BLaER1 treated with 17β-estradiol and CSF1 and Interleukin-3, amounts not matched to agents 10 nM and 100 nM (cell line): ENCODE measurements at regions not wholly inside any gene's neighbourhood (a gene's known extent, or its start where the extent isn't known, plus 50 kb on each side); places are given as distances from the start of the nearest gene placed in this dataset.
A peak's percentile ranks its signal among the peaks of the same experiment; 100 is the strongest.

Experiments used
- H3K27ac ChIP-seq, 11 experiments: shearing (Covaris generic); formaldehyde crosslinking; 2 replicates each; pipeline ENCODE4 v1.8.1; 2022
- H3K27me3 ChIP-seq, 11 experiments: shearing (Covaris generic); formaldehyde crosslinking; 2 replicates each; pipeline ENCODE4 v1.8.1; 2022
- H3K36me3 ChIP-seq, 11 experiments: shearing (Covaris generic); formaldehyde crosslinking; 2 replicates each; pipeline ENCODE4 v1.8.1; 2022
- H3K4me1 ChIP-seq, 10 experiments: shearing (Covaris generic); formaldehyde crosslinking; 2 replicates each; pipeline ENCODE4 v1.8.1; 2022
- H3K4me2 ChIP-seq, 11 experiments: shearing (Covaris generic); formaldehyde crosslinking; 2 replicates each; pipeline ENCODE4 v1.8.1; 2022
- H3K4me3 ChIP-seq, 10 experiments: shearing (Covaris generic); formaldehyde crosslinking; 2 replicates each; pipeline ENCODE4 v1.8.1; 2022
- H3K9ac ChIP-seq, 11 experiments: shearing (Covaris generic); formaldehyde crosslinking; 2 replicates each; pipeline ENCODE4 v1.8.1; 2022
- H3K9me3 ChIP-seq, 11 experiments: shearing (Covaris generic); formaldehyde crosslinking; replicated peaks in 1 of 11; 2 replicates each; pipeline ENCODE4 v1.8.1; 2022
- H4K20me1 ChIP-seq, 11 experiments: shearing (Covaris generic); formaldehyde crosslinking; 2 replicates each; pipeline ENCODE4 v1.8.1; 2022
- Cebpa-rat ChIP-seq, 11 experiments: shearing (Covaris generic); IDR thresholded peaks; 2 replicates each; pipeline ENCODE4 v1.8.1; 2022

DNA sequence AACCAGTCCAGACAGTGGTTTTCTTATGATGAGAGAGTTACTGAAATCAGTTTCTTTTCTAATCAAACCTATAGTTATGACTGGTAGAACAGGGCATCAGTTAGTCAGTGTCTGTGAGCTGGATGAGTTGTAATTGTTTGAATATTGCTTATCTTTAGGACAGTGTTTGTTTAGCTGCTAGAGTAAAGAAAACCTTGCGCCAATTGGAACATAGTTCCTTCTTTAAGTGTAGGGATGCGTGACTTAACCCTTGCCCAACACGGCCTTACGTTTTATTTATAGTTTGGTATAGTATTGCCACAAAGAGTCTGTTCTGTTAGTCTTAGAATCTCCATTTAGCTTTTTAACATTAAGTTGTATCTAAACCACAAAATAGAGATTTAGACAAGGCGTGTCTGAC lies 572.6 kb downstream of the SLC16A7 start:
- TF ChIP-seq Cebpa-rat (IDR thresholded peaks at IDR 0.05), result no peak
- no peaks in the 10 kb centered on the region for H3K9me3 ChIP-seq
- H4K20me1 ChIP-seq, result no peaks in the 10 kb centered on the region
- no peaks in the 10 kb centered on the region; a peak in 1 of 20 replicates for H3K4me1 ChIP-seq
- no peak overlapping the region for H3K27ac ChIP-seq
- H3K4me2 ChIP-seq, result no peak overlapping the region
- no peak overlapping the region for H3K4me3 ChIP-seq
- no peaks in the 10 kb centered on the region for H3K27me3 ChIP-seq
- H3K9ac ChIP-seq, result no peak overlapping the region
- H3K36me3 ChIP-seq, result no peaks in the 10 kb centered on the region

DNA sequence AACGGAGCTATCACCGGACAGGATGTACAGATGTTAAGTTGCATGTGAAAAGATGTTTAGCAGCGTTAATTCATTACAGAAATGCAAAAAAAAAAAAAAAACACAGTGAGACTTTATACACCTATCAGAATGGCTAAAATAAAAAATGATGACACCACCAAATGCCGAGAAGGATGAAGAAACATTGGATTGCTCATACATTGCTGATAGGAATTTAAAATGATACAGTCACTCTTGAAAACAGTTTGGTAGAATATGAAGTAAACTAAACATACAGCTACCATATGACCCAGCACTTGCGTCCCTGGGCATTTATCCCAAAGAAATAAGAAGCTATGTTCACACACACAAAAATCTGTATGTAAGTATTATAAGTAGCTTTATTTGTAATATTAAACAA lies 574.1 kb downstream of the SLC16A7 start:
- no peaks in the 10 kb centered on the region for H3K9me3 ChIP-seq
- H3K9ac ChIP-seq, result no peak overlapping the region

DNA sequence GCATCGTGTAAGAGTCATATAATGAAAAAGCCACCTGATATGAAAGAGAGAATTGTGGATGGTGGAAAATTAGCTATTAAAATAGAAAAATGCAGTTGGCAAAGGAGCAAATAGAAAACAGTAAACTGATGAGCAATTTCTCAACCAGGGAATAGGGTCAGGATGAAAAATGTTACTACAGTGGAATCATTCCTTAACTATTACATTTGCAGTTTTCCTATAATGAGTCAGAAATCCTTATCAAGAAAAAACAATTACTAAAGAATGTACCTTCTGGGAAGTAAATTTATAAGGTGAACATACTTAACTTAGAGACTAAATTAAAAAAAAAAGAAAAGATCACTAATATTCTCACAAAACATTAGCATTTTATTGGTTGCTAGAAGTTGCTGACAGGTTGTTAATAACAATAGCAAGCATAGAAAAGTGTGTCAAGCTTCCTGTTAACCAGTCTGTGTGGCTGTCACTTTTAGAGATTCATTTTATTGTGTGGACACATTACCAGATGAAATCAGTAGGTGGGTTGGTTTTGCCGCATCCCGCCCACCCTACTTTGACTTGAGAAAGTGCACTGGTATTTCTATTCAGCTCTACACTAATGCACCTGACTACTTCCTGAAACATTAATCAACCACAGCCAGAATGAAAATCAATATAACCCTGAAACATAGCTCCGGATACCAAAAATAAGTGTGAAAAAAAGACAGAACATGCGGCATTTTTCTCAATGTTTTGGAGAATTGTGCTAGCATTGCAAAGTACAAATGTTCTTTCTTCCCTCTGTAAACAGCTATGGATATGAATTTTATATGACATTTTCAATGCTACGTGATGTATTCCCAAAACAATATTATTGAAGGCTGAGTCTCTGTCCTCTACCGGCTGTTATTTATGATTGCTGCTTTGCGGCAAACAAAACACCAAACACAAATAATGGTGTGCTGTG lies 576.7 kb downstream of the SLC16A7 start:
- Histone ChIP-seq H3K4me3 (no peak overlapping the region), H3K4me1 (no peaks in the 10 kb centered on the region; a peak in 1 of 20 replicates), H3K9me3 (no peaks in the 10 kb centered on the region), H3K4me2 (no peak overlapping the region), H3K36me3 (no peaks in the 10 kb centered on the region), H3K27ac (no peak overlapping the region), H3K27me3 (no peaks in the 10 kb centered on the region), H3K9ac (no peak overlapping the region), H4K20me1 (no peaks in the 10 kb centered on the region)
- no peak for TF ChIP-seq Cebpa-rat (IDR thresholded peaks at IDR 0.05)

More for the DNA sequence above, 574.1 kb downstream of the SLC16A7 start:
- no peak overlapping the region for H3K27ac ChIP-seq
- no peak for TF ChIP-seq Cebpa-rat (IDR thresholded peaks at IDR 0.05)
- no peaks in the 10 kb centered on the region for H3K36me3 ChIP-seq
- H3K4me2 ChIP-seq, result no peak overlapping the region
- no peaks in the 10 kb centered on the region; a peak in 1 of 20 replicates for H3K4me1 ChIP-seq
- H3K4me3 ChIP-seq, result no peak overlapping the region
- H3K27me3 ChIP-seq, result no peaks in the 10 kb centered on the region
- H4K20me1 ChIP-seq, result no peaks in the 10 kb centered on the region

DNA sequence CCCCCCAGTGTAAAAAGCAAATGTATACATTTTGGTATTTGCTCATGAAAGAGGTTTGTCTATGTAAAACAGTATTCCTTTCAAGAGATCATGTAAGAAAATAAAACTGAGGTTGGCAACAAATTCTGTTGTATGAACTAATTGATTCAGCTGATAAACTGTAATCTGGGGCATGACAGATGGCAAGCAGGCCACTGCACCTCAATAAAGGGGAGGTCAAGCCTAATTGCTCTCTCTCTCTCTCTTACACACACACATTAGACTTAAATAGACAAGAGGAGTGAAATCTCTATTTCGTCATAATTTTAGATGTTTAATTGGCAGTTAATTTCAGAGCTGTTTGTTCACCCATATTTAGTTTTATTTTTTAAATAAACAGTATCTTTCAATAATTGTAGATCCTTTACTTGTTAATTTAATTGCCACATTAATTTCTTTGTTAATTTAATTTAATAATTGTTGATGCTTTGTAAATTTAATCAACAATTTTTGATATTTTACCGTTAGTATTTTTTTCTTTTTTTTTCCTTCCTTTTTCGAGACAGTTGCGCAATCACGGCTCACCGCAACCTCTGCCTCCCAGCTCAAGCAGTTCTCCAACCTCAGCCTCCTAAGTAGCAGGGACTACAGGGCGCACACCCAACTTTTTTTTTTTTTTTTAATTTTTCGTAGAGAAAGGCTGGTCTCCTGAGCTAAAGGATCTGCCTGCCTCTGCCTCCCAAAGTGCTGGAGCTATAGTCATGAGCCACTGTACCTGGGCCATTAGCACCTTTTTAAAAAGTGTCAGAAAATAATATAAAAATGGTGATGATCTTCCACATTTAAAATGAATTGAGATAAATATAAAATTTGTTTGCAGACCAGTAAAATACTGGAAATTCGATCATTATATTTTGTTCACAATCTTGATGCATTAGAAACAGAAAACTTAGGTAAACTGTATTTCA lies 577.7 kb downstream of the SLC16A7 start:
- Histone ChIP-seq H4K20me1 (no peaks in the 10 kb centered on the region), H3K36me3 (no peaks in the 10 kb centered on the region), H3K4me1 (no peaks in the 10 kb centered on the region; a peak in 1 of 20 replicates), H3K27me3 (no peaks in the 10 kb centered on the region), H3K9ac (no peak overlapping the region), H3K27ac (no peak overlapping the region), H3K9me3 (no peaks in the 10 kb centered on the region), H3K4me2 (no peak overlapping the region), H3K4me3 (no peak overlapping the region)
- peak; percentile 42 to 98 (median 87); a peak in 19 of 22 replicates for TF ChIP-seq Cebpa-rat (IDR thresholded peaks at IDR 0.05)

DNA sequence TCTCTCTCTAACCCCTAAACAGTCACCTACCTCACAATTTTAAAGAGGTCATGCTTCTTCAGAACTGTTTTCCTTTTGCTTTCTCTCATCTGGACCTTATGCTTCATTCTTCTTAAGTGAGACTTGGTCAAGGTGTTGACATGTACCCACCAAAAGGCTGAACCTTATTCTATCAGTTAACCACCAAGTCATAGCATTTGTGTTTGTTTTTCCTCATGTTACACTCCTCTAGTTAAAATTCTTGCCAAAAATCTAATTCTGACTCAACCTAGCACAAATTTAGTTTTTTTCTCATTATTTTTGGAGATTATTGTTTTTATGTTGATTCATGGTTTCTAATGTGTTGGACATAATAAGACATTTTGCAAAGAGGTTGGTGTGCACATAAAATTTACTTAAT lies 578.6 kb downstream of the SLC16A7 start:
- no peak for TF ChIP-seq Cebpa-rat (IDR thresholded peaks at IDR 0.05)
- Histone ChIP-seq H3K4me2 (no peak overlapping the region), H3K27ac (no peak overlapping the region), H3K36me3 (no peaks in the 10 kb centered on the region), H3K9ac (no peak overlapping the region), H3K9me3 (no peaks in the 10 kb centered on the region), H3K4me3 (no peak overlapping the region), H4K20me1 (no peaks in the 10 kb centered on the region), H3K27me3 (no peaks in the 10 kb centered on the region), H3K4me1 (no peaks in the 10 kb centered on the region)

DNA sequence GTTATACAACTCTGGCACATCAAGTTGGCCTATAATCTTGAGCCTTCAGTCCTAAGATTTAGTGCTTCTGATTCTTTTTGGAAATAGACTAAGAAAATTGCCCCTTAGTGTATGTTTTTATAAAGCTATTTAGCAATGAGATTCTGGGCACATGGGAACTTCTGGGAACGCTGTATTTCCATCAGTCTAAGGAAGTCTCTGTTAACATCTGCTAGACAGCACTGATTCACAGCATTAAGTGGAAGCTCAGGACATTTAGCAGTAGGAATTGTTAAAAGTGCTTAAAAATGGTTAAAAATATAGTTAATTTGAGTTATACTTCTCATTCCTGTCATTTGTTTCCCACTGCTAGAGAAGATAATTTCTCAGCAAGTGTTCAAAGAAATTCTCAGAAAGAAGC lies 579.1 kb downstream of the SLC16A7 start:
- Histone ChIP-seq H3K4me1 (no peaks in the 10 kb centered on the region), H4K20me1 (no peaks in the 10 kb centered on the region), H3K27ac (no peak overlapping the region), H3K4me2 (no peak overlapping the region), H3K9ac (no peak overlapping the region), H3K27me3 (no peaks in the 10 kb centered on the region), H3K36me3 (no peaks in the 10 kb centered on the region), H3K4me3 (no peak overlapping the region), H3K9me3 (no peaks in the 10 kb centered on the region)
- no peak for TF ChIP-seq Cebpa-rat (IDR thresholded peaks at IDR 0.05)

DNA sequence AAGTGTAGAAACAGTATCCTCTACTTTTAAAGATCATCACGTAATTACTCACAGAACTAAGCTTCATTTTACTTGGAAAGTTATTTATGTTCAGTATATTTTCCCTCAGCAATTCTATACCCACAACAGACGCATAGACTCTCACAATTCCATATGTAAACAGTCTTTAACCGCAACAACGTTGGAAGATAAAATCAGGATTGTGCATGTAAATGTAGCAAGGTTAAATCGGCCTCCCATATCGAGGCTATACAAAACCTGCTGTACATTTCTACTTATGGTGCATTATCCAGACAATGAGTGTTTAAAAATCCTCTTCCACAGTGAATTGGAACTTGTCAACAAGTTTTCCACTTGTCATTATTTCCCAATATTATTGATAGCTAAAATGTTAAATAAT lies 581.1 kb downstream of the SLC16A7 start:
- H4K20me1 ChIP-seq, result no peaks in the 10 kb centered on the region
- no peaks in the 10 kb centered on the region for H3K27me3 ChIP-seq
- no peak overlapping the region for H3K4me3 ChIP-seq
- H3K4me1 ChIP-seq, result no peaks in the 10 kb centered on the region
- no peaks in the 10 kb centered on the region for H3K9me3 ChIP-seq
- no peaks in the 10 kb centered on the region for H3K36me3 ChIP-seq
- no peak for TF ChIP-seq Cebpa-rat (IDR thresholded peaks at IDR 0.05)
- H3K27ac ChIP-seq, result no peak overlapping the region
- H3K9ac ChIP-seq, result no peak overlapping the region
- no peak overlapping the region for H3K4me2 ChIP-seq

DNA sequence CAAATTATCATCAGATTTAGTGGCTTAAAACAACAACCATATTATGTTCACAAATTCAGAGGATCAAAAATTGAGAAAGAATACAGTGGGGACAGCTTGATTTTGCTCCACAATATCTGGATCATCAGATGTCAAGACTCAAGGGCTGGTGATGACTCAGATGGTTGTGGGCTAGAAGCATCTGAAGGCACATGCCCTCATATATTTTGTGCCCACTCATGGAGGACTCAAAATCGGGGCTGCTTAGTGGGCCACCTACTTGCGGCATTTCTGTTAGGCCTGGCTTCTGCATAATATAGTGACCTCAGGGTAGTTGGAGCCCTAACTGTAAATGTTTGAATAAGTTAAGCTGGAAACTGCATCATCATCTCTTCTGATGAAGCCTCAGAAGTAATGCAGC lies 584.5 kb downstream of the SLC16A7 start:
- H4K20me1 ChIP-seq, result no peaks in the 10 kb centered on the region
- no peaks in the 10 kb centered on the region for H3K4me1 ChIP-seq
- no peaks in the 10 kb centered on the region for H3K27me3 ChIP-seq
- no peak overlapping the region for H3K27ac ChIP-seq
- TF ChIP-seq Cebpa-rat (IDR thresholded peaks at IDR 0.05), result no peak
- H3K4me3 ChIP-seq, result no peak overlapping the region
- H3K4me2 ChIP-seq, result no peak overlapping the region
- no peaks in the 10 kb centered on the region for H3K9me3 ChIP-seq
- no peaks in the 10 kb centered on the region for H3K36me3 ChIP-seq
- no peak overlapping the region for H3K9ac ChIP-seq

DNA sequence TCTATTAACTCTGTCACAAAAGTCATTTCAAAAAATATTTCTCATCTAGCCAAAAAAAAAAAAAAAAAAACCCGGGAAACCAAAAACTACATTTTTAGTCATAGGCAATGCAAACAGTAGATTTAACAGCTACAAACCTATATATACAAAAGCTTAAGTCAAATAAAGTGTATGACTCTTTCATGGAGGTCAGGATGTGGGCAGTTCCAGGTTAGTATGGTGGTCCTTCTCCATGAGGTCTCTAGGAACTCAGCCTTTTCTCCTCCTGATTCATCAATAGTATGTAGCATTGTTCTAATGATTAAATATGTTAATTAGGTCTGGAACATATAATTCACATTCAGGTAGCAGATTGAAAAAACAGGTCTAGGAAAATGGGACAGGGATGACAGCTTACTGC lies 586.5 kb downstream of the SLC16A7 start:
- TF ChIP-seq Cebpa-rat (IDR thresholded peaks at IDR 0.05), result no peak
- Histone ChIP-seq H3K4me2 (no peak overlapping the region), H3K36me3 (no peaks in the 10 kb centered on the region), H3K9ac (no peak overlapping the region), H3K4me3 (no peak overlapping the region), H4K20me1 (no peaks in the 10 kb centered on the region), H3K4me1 (no peaks in the 10 kb centered on the region), H3K27ac (no peak overlapping the region), H3K27me3 (no peaks in the 10 kb centered on the region), H3K9me3 (no peaks in the 10 kb centered on the region)
